Prostate gland (tissue), 2 donors: ENCODE measurements at regions not wholly inside any gene's neighbourhood (a gene's known extent, or its start where the extent isn't known, plus 50 kb on each side); places are given as distances from the start of the nearest gene placed in this dataset.

Source experiments
- DNase-seq: peaks from one replicate; pipeline ENCODE4 v3.0.0-alpha.2; 2019; ENCODE audit warnings: low spot score
- H3K27ac ChIP-seq, 2 donors: fragments of 200-600 bp; sonication (generic); 2 replicates each; pipeline ENCODE4 v1.5.1; 2017 to 2019
- H3K27me3 ChIP-seq: fragments of 200-600 bp; sonication (generic); replicated peaks from 2 replicates; pipeline ENCODE4 v1.5.1; 2019; ENCODE audit not compliant: insufficient read depth
- H3K36me3 ChIP-seq, 2 donors: fragments of 200-600 bp; sonication (generic); 1 replicate in 1 of 2; 2 replicates in 1 of 2; pipeline versions ENCODE4 v1.5.1 to v1.8.1; 2017 to 2019
- H3K4me1 ChIP-seq: fragments of 200-600 bp; sonication (generic); replicated peaks from 2 replicates; pipeline ENCODE4 v1.5.1; 2019
- H3K4me3 ChIP-seq, 2 donors: fragments of 200-600 bp; sonication (generic); 2 replicates each; pipeline ENCODE4 v1.5.1; 2017 to 2019
- H3K9me3 ChIP-seq: fragments of 200-600 bp; sonication (generic); 2 replicates; pipeline ENCODE4 v1.5.1; 2017
- CTCF ChIP-seq, 4 experiments: fragments of 200-600 bp in 2 of 4; fragments of 450-650 bp in 2 of 4; sonication (generic) in 2 of 4; IDR thresholded peaks; 1 replicate in 3 of 4; 2 replicates in 1 of 4; pipeline ENCODE4 v1.5.1; 2016 to 2019; ENCODE audit warnings: antibody characterized with exemption in 4 of 4, mild to moderate bottlenecking in 2 of 4, moderate library complexity in 2 of 4
- POLR2A ChIP-seq: fragments of 450-650 bp; IDR thresholded peaks from one replicate; pipeline ENCODE4 v1.6.1; 2016; ENCODE audit warnings: antibody characterized with exemption, mild to moderate bottlenecking
- POLR2AphosphoS5 ChIP-seq: sonication (generic); formaldehyde crosslinking; IDR thresholded peaks from one replicate; pipeline ENCODE4 v1.6.1; 2017; ENCODE audit warnings: antibody characterized with exemption
- WGBS: methylation state at CpG from one replicate; pipeline ENCODE4 v1.1.5; 2018; 5-methylcytosine and 5-hydroxymethylcytosine counted together
- intact Hi-C: fragments of 100-400 bp; cut with DNase I; formaldehyde crosslinking; loops from one replicate; pipeline ENCODE4 v1.14.2; 2022

- Histone ChIP-seq H3K9me3 (no peaks in the 10 kb centered on the region), H3K36me3 (no peaks in the 10 kb centered on the region), H3K27ac (no peak overlapping the region), H3K4me1 (no peaks in the 10 kb centered on the region), H3K4me3 (no peak overlapping the region), H3K27me3 (no peaks in the 10 kb centered on the region)
- TF ChIP-seq POLR2A (no peak), CTCF (IDR thresholded peaks at IDR 0.05) (no peak)
- intact Hi-C loops, result no loop called here
- WGBS, result 94% methylated on average over 5 of the region's 5 CpGs
- no peak for DNase-seq
These were observed 374.6 kb upstream of the JARID2 start for GRCh38 chr6:14871221-14871620.

- Histone ChIP-seq H3K36me3 (no peaks in the 10 kb centered on the region), H3K4me1 (no peaks in the 10 kb centered on the region), H3K27ac (no peak overlapping the region), H3K4me3 (no peak overlapping the region), H3K9me3 (no peaks in the 10 kb centered on the region), H3K27me3 (no peaks in the 10 kb centered on the region)
- DNase-seq, result no peak
- no peak for TF ChIP-seq POLR2A
- TF ChIP-seq CTCF (IDR thresholded peaks at IDR 0.05), result no peak
- TF ChIP-seq POLR2AphosphoS5, result no peak
- WGBS, result 94% methylated on average over 2 of the region's 2 CpGs
- intact Hi-C loops, result no loop called here
These were observed 372.8 kb upstream of the JARID2 start for GRCh38 chr6:14873101-14873500.

DNA sequence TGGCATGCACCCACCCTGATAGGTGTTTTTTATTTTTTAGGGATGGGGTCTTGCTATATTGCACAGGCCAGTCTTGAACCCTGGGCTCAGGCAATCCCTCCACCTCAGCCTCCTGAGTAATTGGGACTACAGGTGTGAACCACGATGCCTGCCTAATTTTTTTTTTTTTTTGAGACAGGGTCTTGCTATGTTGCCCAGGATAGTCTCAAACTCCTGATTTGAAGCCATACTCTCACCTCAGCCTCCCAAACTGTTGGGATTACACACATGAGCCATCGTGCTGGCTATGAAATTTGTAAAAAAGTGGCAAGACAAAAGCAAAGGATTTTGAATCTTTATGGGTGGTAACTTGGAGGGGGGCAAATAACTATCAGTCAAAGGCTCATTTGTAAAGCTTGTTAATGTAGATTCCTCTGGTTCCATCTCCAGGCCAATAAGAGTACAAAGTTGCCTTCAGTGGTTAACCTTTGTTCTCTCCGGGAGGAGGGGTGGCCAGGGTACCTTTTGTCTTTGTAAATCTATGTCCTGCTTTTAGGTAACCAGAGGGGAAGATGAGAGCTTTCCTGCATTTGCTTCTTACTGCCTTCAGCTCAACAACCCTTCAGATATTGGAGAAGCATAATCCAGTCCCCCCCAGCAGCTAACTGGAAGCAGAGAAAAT lies 372.0 kb upstream of the JARID2 start:
- Histone ChIP-seq H3K27ac (no peak overlapping the region), H3K36me3 (no peaks in the 10 kb centered on the region), H3K9me3 (no peaks in the 10 kb centered on the region), H3K4me1 (no peaks in the 10 kb centered on the region), H3K4me3 (no peak overlapping the region), H3K27me3 (no peaks in the 10 kb centered on the region)
- intact Hi-C loops, result no loop called here
- no peak for DNase-seq
- 60% methylated on average over 3 of the region's 3 CpGs for WGBS
- TF ChIP-seq POLR2AphosphoS5, result no peak
- TF ChIP-seq CTCF (IDR thresholded peaks at IDR 0.05), result no peak
- no peak for TF ChIP-seq POLR2A

GRCh38 chr6:14874975-14875480 lies 370.8 kb upstream of the JARID2 start:
- Histone ChIP-seq H3K36me3 (no peaks in the 10 kb centered on the region), H3K4me3 (no peak overlapping the region), H3K27me3 (no peaks in the 10 kb centered on the region), H3K4me1 (no peaks in the 10 kb centered on the region), H3K9me3 (no peaks in the 10 kb centered on the region), H3K27ac (no peak overlapping the region)
- TF ChIP-seq POLR2AphosphoS5 (no peak), POLR2A (no peak), CTCF (IDR thresholded peaks at IDR 0.05) (no peak)
- intact Hi-C loops, result no loop called here
- WGBS, result 91% methylated on average over 4 of the region's 4 CpGs
- DNase-seq, result no peak

- TF ChIP-seq CTCF (IDR thresholded peaks at IDR 0.05), result no peak
- no peak for TF ChIP-seq POLR2A
- H3K4me3 ChIP-seq, result no peak overlapping the region
- no peaks in the 10 kb centered on the region for H3K27me3 ChIP-seq
- intact Hi-C loops, result no loop called here
- no peaks in the 10 kb centered on the region for H3K4me1 ChIP-seq
- H3K9me3 ChIP-seq, result no peaks in the 10 kb centered on the region
- WGBS, result 93% methylated on average over 6 of the region's 6 CpGs
- H3K27ac ChIP-seq, result no peak overlapping the region
- DNase-seq, result no peak
- no peaks in the 10 kb centered on the region for H3K36me3 ChIP-seq
These were observed 370.3 kb upstream of the JARID2 start for GRCh38 chr6:14875481-14876063.
